22Rv1 (cell line): ENCODE measurements at regions not wholly inside any gene's neighbourhood (a gene's known extent, or its start where the extent isn't known, plus 50 kb on each side); places are given as distances from the start of the nearest gene placed in this dataset.

Source experiments
- CTCF ChIP-seq: fragments of 450-650 bp; IDR thresholded peaks from 2 replicates; pipeline ENCODE4 v1.5.1; 2017; ENCODE audit warnings: mild to moderate bottlenecking
- ZFX ChIP-seq: fragments of 450-650 bp; IDR thresholded peaks from 2 replicates; pipeline ENCODE4 v1.6.1; 2017; ENCODE audit warnings: antibody characterized with exemption, borderline replicate concordance

DNA sequence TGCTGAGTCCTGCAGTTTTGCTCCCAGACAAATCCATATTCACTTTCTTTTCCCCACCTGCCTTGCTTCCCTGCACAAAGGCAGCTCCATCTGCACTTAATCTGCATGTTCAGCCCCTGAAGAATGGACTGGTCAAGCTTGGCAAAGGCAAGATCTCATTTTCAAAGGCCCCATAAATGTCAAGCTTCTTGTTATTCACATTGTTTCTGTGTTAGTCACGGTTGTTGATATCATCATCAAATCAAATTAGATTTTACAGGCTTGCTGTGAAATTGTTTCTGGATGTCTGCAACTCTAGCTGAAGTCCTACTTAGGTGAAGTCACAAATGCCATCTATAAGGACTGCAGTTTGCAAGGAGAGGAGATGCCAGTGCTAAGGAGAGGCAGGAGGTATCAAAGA, 91.0 kb downstream of the GPAM start:
- no peak for TF ChIP-seq CTCF
- TF ChIP-seq ZFX: no peak
